CD4-positive, alpha-beta T cell treated with Interleukin-6 for 4 hours (primary cell): ENCODE measurements at regions not wholly inside any gene's neighbourhood (a gene's known extent, or its start where the extent isn't known, plus 50 kb on each side); places are given as distances from the start of the nearest gene placed in this dataset.
"Not testable (repeated sequence)": the region's sequence is repeated elsewhere in the genome, so short reads cannot be mapped to it uniquely, and the experiment has no call there.

ENCODE experiments used
- DNase-seq: peaks from one replicate; pipeline ENCODE4 v3.0.0-alpha.2; 2020; ENCODE audit warnings: mixed read lengths

- no peak for DNase-seq
Measured at GRCh38 chr15:95684693-95685115, 645.8 kb upstream of the NR2F2 start.

DNA sequence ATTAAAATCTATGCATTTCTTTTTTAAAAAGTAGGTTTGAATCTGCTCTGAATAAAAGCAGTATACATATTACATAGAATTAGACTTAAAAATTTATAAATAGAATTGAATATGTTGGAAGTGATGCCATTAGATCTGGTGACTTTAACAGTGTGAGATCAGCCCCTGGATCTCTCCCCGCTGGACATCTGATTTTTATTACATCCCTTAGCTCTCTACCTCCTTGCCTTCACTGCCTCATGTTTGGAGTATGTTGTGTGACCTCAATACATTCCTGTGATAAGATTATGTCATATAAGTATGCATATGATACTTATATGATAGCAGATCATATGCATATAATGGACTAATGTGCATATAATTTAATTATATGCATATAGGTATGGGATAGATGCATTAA, 643.4 kb upstream of the NR2F2 start:
- DNase-seq: no peak

- no peak for DNase-seq
Measured at GRCh38 chr15:95687686-95688085, 642.8 kb upstream of the NR2F2 start.

- DNase-seq: no peak
Measured at GRCh38 chr15:95690631-95691340, 639.7 kb upstream of the NR2F2 start.

- DNase-seq: no peak
Measured at GRCh38 chr15:95693917-95694316, 636.6 kb upstream of the NR2F2 start.

DNA sequence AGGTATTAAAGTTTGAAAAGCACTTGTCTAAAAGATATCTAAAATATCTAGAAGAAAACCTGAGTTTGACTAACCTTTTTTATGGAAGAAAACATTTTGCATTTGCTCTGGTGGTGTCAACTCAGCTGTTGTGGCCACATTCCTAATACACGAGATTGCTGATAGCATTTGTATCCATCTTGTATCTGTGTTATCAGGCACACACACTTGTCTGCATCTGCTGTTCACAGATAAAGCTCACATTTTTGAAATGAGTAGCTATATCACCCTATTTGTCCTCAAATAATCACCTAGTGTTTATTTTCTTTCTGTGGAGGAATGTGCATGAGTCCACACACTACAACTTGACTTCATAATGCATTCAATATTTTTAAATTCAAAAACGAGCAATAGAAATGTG, 632.3 kb upstream of the NR2F2 start:
- no peak for DNase-seq

GRCh38 chr15:95698951-95699350, 631.5 kb upstream of the NR2F2 start:
- DNase-seq: no peak

- no peak for DNase-seq
Measured at GRCh38 chr15:95699578-95699977, 630.9 kb upstream of the NR2F2 start.

- DNase-seq: not testable (repeated sequence)
Measured at GRCh38 chr15:95700692-95701091, 629.8 kb upstream of the NR2F2 start.

DNA sequence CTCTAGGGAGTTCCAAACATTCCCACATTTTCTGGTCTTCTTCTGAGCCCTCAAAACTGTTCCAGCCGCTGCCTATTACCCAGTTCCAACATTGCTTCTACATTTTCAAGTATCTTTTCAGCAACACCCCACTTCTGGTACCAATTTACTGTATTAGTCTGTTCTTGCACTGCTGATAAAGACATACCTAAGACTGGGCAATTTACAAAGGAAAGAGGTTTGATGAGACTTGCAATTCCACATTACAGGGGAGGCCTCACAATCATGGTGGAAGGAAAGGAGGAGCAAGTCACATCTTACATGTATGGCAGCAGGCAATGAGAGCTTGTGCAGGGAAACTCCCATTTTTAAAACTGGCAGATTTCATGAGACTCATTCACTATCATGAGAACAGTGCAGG, 629.1 kb upstream of the NR2F2 start:
- DNase-seq: no peak

GRCh38 chr15:95709959-95710695, 620.4 kb upstream of the NR2F2 start:
- DNase-seq: no peak

GRCh38 chr15:95712785-95713184, 617.7 kb upstream of the NR2F2 start:
- DNase-seq: no peak

- DNase-seq: no peak
Measured at GRCh38 chr15:95713324-95713723, 617.2 kb upstream of the NR2F2 start.

GRCh38 chr15:95715116-95715903, 615.2 kb upstream of the NR2F2 start:
- DNase-seq: no peak

DNA sequence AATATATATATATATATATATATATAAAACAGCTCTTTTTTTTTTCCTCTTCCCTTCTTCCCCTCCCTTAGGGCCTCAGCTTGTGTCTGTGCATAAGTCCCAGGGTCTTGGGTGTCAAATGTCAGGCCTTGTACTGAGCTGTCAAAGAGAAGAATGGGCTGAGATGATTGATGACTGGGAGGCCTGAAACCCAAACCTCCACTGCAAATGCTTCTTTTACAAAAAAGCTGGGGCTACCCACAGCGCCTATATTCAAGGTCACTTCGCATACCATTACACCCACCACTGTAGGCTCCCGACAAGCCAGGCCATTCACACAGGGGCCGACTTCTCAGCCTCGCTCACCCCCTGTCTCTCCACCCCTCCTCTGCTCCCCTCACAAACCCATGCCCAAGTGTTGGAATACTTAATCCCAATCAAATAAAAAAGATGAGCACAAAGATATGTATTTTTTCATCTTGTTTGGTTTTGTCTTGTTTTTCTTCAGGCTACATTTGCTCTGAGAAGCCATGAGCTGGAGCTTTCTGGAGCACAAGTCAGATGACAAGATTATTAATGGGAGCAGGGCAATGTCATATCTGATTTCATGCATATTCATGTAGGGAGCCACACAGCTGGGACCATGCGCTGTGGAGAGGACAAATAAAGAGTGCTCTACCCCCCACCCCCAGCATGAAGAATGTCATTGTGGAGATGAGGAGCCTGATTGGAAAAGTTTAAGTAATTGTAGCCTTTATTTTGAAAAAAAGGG, 614.4 kb upstream of the NR2F2 start:
- no peak for DNase-seq

- no peak for DNase-seq
Measured at GRCh38 chr15:95716708-95717107, 613.8 kb upstream of the NR2F2 start.

GRCh38 chr15:95718441-95718840, 612.1 kb upstream of the NR2F2 start:
- no peak for DNase-seq

GRCh38 chr15:95724908-95725633, 605.4 kb upstream of the NR2F2 start:
- no peak for DNase-seq

GRCh38 chr15:95726891-95727290, 603.6 kb upstream of the NR2F2 start:
- no peak for DNase-seq

GRCh38 chr15:95733931-95734330, 596.6 kb upstream of the NR2F2 start:
- DNase-seq: peak; percentile 9

DNA sequence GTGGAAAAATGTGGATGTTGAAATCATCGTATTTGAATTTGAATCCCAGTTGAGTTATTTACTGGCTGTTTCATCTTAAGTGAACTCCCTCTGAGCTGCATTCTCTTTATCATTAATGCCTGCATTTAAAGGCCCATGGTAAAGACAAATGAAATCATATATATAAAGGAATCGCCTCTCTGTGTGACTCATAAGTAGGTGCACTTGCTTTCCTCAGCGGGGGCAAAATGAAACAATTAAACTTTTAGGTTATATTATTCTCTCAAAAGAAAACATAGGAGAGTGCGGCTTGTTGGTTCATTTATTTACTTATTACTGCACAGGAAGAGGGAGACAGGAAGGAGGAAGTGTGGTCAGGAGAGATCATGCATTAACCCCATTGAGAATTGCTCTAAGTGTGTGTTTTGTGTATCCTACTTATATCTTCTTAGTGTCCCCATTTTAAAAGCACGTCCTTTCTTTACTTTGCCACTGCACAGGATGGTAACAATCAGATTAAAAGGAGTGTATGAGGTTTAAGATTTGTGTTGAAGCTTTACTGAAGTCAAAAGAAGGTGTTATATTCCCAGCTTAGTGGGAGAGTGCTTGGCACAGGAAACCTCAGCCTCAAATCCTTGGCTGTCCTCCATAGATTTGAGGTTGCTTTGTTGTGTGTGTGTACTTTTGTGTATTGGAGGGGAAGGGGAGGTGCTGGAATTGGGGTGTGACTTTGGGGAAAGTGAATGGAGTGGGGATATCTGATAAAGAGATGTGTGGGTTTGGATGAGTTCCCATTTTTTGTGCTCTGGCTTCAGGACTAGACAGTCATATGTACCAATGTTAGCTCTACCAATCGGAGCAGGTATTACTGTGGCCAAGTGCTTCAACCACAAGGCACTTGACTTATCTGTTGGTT, 595.8 kb upstream of the NR2F2 start:
- DNase-seq: no peak
